ENCODE measurements at regions not wholly inside any gene's neighbourhood (a gene's known extent, or its start where the extent isn't known, plus 50 kb on each side); places are given as distances from the start of the nearest gene placed in this dataset.
"Not testable (repeated sequence)": the region's sequence is repeated elsewhere in the genome, so short reads cannot be mapped to it uniquely, and the experiment has no call there.

DNA sequence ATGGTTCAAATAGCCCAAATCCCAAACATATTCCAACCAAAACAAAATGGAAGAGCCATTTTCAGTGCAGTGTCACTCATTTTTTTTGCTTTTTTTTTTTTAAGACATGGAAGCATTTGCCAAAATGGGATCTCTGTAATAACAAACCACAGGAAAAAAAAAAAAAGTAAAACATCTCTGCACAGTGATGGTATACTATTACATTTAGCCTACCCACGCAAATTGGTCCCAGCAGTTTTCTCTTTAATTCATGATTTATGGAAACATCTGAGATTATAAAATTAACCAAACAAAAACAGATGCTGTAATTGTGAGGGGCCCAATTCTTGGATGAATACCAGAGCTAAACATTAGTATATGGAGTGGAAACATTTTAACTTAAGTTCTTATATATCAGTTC lies 566.6 kb downstream of the ZNF608 start:
- H3K27ac ChIP-seq (ENCODE audit: low read length): no peak overlapping the region
- WGBS: 49% methylated on average over 1 of the region's 1 CpG
- H3K9me3 ChIP-seq (ENCODE audit: control insufficient read depth, low read length): no peaks in the 10 kb centered on the region
- intact Hi-C loops (cut with DNase I): no loop called here
- no peak for DNase-seq
- peaks cover 3% of the 10 kb centered on the region for H3K4me1 ChIP-seq (ENCODE audit: control insufficient read depth, insufficient read depth, low read length)
- no peak for ATAC-seq
- H3K4me3 ChIP-seq (ENCODE audit: low read length): no peak overlapping the region
- no peaks in the 10 kb centered on the region for H3K27me3 ChIP-seq (ENCODE audit: control insufficient read depth, insufficient read depth)

DNA sequence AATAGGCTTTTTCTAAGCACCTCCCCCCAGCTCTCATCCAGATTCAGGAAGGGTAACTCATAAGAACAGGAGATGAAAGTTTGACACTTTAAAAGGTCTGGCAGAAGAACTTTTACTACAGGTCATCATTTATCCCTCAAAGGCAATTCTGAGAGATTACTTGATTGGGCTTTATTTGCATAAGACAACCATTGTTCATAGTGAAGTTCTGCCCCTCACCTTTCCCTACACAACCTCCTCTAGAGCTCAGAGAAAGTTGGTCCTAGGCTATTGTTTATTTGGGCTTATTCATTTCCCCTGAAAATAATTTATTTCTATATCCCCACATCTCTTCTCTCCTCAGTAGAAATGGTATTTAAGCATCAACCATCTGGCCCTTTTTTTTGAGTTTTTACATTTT lies 568.4 kb downstream of the ZNF608 start:
- DNase-seq: no peak
- H3K4me3 ChIP-seq (ENCODE audit: low read length): no peak overlapping the region
- ATAC-seq: no peak
- no peak overlapping the region for H3K27ac ChIP-seq (ENCODE audit: low read length)
- H3K4me1 ChIP-seq (ENCODE audit: control insufficient read depth, insufficient read depth, low read length): peaks cover 3% of the 10 kb centered on the region
- H3K9me3 ChIP-seq (ENCODE audit: control insufficient read depth, low read length): no peaks in the 10 kb centered on the region
- H3K27me3 ChIP-seq (ENCODE audit: control insufficient read depth, insufficient read depth): no peaks in the 10 kb centered on the region
- intact Hi-C loops (cut with DNase I): no loop called here

- H3K4me3 ChIP-seq (ENCODE audit: low read length): no peak overlapping the region
- H3K27ac ChIP-seq (ENCODE audit: low read length): peak overlapping the region; percentile 3
- no peaks in the 10 kb centered on the region for H3K9me3 ChIP-seq (ENCODE audit: control insufficient read depth, low read length)
- H3K27me3 ChIP-seq (ENCODE audit: control insufficient read depth, insufficient read depth): no peaks in the 10 kb centered on the region
- DNase-seq (peak; percentile 38 to 55 (median 53)), ATAC-seq (peak; percentile 93 to 97)
- H3K4me1 ChIP-seq (ENCODE audit: control insufficient read depth, insufficient read depth, low read length): peaks cover 3% of the 10 kb centered on the region
- intact Hi-C loops (cut with DNase I): no loop called here
Observed at GRCh38 chr5:124176692-124177091, 569.7 kb downstream of the ZNF608 start.

GRCh38 chr5:124173386-124173785 lies 573.1 kb downstream of the ZNF608 start:
- intact Hi-C loops (cut with DNase I): no loop called here
- H3K27me3 ChIP-seq (ENCODE audit: control insufficient read depth, insufficient read depth): no peaks in the 10 kb centered on the region
- ATAC-seq (no peak), DNase-seq (no peak)
- no peak overlapping the region for H3K27ac ChIP-seq (ENCODE audit: low read length)
- H3K9me3 ChIP-seq (ENCODE audit: control insufficient read depth, low read length): peaks cover 2% of the 10 kb centered on the region
- 97% methylated on average over 1 of the region's 1 CpG for WGBS
- no peak overlapping the region for H3K4me3 ChIP-seq (ENCODE audit: low read length)
- H3K4me1 ChIP-seq (ENCODE audit: control insufficient read depth, insufficient read depth, low read length): peaks cover 3% of the 10 kb centered on the region

- H3K27me3 ChIP-seq (ENCODE audit: control insufficient read depth, insufficient read depth): no peaks in the 10 kb centered on the region
- no peak overlapping the region for H3K4me3 ChIP-seq (ENCODE audit: low read length)
- DNase-seq (no peak), ATAC-seq (no peak)
- H3K4me1 ChIP-seq (ENCODE audit: control insufficient read depth, insufficient read depth, low read length): peaks cover 3% of the 10 kb centered on the region
- H3K9me3 ChIP-seq (ENCODE audit: control insufficient read depth, low read length): peaks cover 2% of the 10 kb centered on the region
- H3K27ac ChIP-seq (ENCODE audit: low read length): no peak overlapping the region
- intact Hi-C loops (cut with DNase I): no loop called here
- 96% methylated on average over 1 of the region's 1 CpG for WGBS
Observed at GRCh38 chr5:124172389-124173003, 573.9 kb downstream of the ZNF608 start.

DNA sequence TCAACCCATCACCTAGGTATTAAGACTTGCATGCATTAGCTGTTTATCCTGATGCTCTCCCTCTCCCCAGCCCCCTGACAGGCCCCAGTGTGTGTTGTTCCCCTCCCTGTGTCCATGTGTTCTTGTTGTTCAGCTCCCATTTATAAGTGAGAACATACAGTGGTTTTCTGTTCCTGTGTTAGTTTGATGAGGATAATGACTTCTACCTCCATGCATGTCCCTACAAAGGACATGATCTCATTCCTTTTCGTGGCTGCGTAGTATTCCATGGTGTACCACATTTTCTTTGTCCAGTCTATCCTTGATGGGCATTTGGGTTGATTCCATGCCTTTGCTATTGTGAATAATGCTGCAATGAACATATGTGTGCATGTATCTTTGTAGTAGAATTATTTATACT lies 578.3 kb downstream of the ZNF608 start:
- H3K9me3 ChIP-seq (ENCODE audit: control insufficient read depth, low read length); DNase-seq; H3K27me3 ChIP-seq (ENCODE audit: control insufficient read depth, insufficient read depth); H3K4me1 ChIP-seq (ENCODE audit: control insufficient read depth, insufficient read depth, low read length); H3K27ac ChIP-seq (ENCODE audit: low read length); H3K4me3 ChIP-seq (ENCODE audit: low read length); intact Hi-C loops (cut with DNase I); ATAC-seq: not testable (repeated sequence)
- WGBS: 96% methylated on average over 2 of the region's 2 CpGs

DNA sequence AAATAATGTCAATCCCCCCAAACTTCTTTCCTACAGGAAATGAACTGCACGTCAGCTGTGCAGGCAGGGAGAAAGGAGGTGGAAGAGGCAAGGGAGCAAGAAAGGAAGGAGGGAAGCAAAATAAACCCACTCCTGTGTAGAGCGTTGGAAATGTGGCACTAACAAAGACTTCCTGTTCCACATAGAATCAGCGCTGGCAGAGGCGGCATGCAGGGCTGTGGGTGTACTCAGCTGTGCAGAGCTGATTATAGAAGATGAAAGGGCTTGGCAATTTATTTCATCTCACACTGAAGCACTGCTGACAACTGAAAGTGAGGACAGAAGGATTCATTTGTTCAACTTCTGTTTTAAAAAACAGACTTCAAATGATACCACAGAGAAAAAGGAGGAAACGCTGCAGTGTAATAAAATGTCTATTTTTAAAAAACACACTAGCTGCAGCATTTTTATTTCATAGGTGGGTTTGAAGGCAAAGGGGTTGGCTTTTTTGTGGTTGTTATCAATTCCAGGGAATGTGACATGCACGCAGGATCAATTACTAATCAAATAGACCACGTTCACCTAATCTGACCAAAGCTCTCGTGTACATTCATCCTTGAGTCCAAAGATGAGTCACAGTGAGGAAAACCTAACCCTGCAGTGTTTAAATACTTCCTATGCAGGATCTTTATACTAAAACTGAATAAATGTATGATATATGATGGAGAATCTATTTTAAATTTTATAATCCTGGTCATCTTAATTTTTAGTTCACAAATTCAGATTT lies 583.5 kb downstream of the ZNF608 start:
- ATAC-seq: peak; percentile 77 to 89
- Histone ChIP-seq H3K27ac (ENCODE audit: low read length) (no peak overlapping the region), H3K4me1 (ENCODE audit: control insufficient read depth, insufficient read depth, low read length) (no peaks in the 10 kb centered on the region), H3K9me3 (ENCODE audit: control insufficient read depth, low read length) (no peaks in the 10 kb centered on the region), H3K4me3 (ENCODE audit: low read length) (no peak overlapping the region), H3K27me3 (ENCODE audit: control insufficient read depth, insufficient read depth) (no peaks in the 10 kb centered on the region)
- WGBS: 13% methylated on average over 8 of the region's 8 CpGs
- intact Hi-C loops (cut with DNase I): no loop called here
- peak; percentile 28 to 72 (median 46) for DNase-seq

GRCh38 chr5:124161266-124161665 lies 585.2 kb downstream of the ZNF608 start:
- 91% methylated on average over 5 of the region's 5 CpGs for WGBS
- intact Hi-C loops (cut with DNase I): no loop called here
- ATAC-seq (no peak), DNase-seq (no peak)
- no peak overlapping the region for H3K27ac ChIP-seq (ENCODE audit: low read length)
- H3K27me3 ChIP-seq (ENCODE audit: control insufficient read depth, insufficient read depth): no peaks in the 10 kb centered on the region
- no peak overlapping the region for H3K4me3 ChIP-seq (ENCODE audit: low read length)
- H3K9me3 ChIP-seq (ENCODE audit: control insufficient read depth, low read length): no peaks in the 10 kb centered on the region
- H3K4me1 ChIP-seq (ENCODE audit: control insufficient read depth, insufficient read depth, low read length): no peaks in the 10 kb centered on the region

DNA sequence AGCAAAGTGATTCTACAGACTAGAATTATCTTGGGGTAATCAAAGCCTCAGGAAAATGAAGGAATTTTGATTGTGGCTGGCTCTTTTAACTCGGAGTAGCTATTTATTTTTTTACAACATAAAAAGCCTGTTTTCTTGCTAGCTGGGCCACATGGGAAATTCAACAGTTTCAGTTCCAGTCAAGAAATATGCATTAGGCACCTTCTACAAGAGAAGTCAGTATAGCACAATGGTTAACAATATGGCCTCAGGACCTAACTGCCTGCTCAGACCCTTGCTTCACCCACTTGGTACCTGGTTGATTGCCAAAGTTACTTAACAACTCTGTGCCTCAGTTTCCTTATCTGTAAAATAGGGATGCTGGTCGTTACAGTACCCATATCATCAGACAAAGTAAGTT lies 586.2 kb downstream of the ZNF608 start:
- Histone ChIP-seq H3K9me3 (ENCODE audit: control insufficient read depth, low read length) (no peaks in the 10 kb centered on the region), H3K4me3 (ENCODE audit: low read length) (no peak overlapping the region), H3K4me1 (ENCODE audit: control insufficient read depth, insufficient read depth, low read length) (peaks cover 2% of the 10 kb centered on the region), H3K27ac (ENCODE audit: low read length) (no peak overlapping the region), H3K27me3 (ENCODE audit: control insufficient read depth, insufficient read depth) (no peaks in the 10 kb centered on the region)
- 70% methylated on average over 2 of the region's 2 CpGs for WGBS
- intact Hi-C loops (cut with DNase I): no loop called here
- DNase-seq (no peak), ATAC-seq (no peak)

DNA sequence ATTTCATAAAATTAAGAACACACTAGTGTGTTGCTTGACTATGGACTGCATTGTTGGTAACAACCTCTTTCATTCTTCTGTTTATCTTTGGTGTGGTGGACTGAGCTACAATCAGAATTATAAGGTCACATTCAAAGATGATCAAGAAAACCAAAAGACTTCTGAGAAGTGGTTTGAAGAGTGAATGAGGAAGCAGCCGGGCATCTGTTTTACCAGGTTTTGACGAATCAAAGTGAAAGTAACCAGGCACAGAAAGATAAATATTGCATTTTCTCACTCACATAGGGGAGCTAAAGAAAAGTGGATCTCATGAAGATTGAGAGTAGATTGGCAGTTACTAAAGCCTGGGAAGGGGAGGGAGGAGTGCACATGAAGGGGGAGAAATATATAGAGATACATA lies 589.1 kb downstream of the ZNF608 start:
- no peaks in the 10 kb centered on the region for H3K27me3 ChIP-seq (ENCODE audit: control insufficient read depth, insufficient read depth)
- no peak overlapping the region for H3K4me3 ChIP-seq (ENCODE audit: low read length)
- H3K27ac ChIP-seq (ENCODE audit: low read length): no peak overlapping the region
- H3K4me1 ChIP-seq (ENCODE audit: control insufficient read depth, insufficient read depth, low read length): peaks cover 2% of the 10 kb centered on the region
- WGBS: 58% methylated on average over 2 of the region's 2 CpGs
- intact Hi-C loops (cut with DNase I): no loop called here
- no peaks in the 10 kb centered on the region for H3K9me3 ChIP-seq (ENCODE audit: control insufficient read depth, low read length)
- DNase-seq (no peak), ATAC-seq (no peak)

- H3K4me3 ChIP-seq (ENCODE audit: low read length): no peak overlapping the region
- 15% methylated on average over 4 of the region's 4 CpGs for WGBS
- no peak overlapping the region for H3K27ac ChIP-seq (ENCODE audit: low read length)
- no peaks in the 10 kb centered on the region for H3K27me3 ChIP-seq (ENCODE audit: control insufficient read depth, insufficient read depth)
- DNase-seq (peak in 1 of 3 donors; percentile 9), ATAC-seq (peak; percentile 33 to 55)
- no peaks in the 10 kb centered on the region for H3K9me3 ChIP-seq (ENCODE audit: control insufficient read depth, low read length)
- intact Hi-C loops (cut with DNase I): no loop called here
- peaks cover 2% of the 10 kb centered on the region for H3K4me1 ChIP-seq (ENCODE audit: control insufficient read depth, insufficient read depth, low read length)
Observed at GRCh38 chr5:124156415-124156996, 589.9 kb downstream of the ZNF608 start.

Data from right cardiac atrium (tissue), 5 donors.